Type B pancreatic cell (in vitro differentiated cells): ENCODE measurements at regions not wholly inside any gene's neighbourhood (a gene's known extent, or its start where the extent isn't known, plus 50 kb on each side); places are given as distances from the start of the nearest gene placed in this dataset.
A peak's percentile ranks its signal among the peaks of the same experiment; 100 is the strongest.

Source experiments
- DNase-seq: peaks from one replicate; pipeline ENCODE4 v3.0.0; 2021; ENCODE audit warnings: mixed read lengths; ENCODE audit not compliant: unreplicated experiment; ENCODE audit errors: extremely low spot score
- H3K27ac Mint-ChIP-seq: 2 replicates; pipeline ENCODE4 v1.8.0; 2021; ENCODE audit warnings: mild to moderate bottlenecking, mixed read lengths
- H3K27me3 Mint-ChIP-seq: 2 replicates; pipeline ENCODE4 v1.8.0; 2021; ENCODE audit warnings: mixed read lengths
- H3K36me3 Mint-ChIP-seq: 2 replicates; pipeline ENCODE4 v1.8.0; 2021; ENCODE audit warnings: mixed read lengths
- H3K4me1 Mint-ChIP-seq: one replicate; pipeline ENCODE4 v1.8.0; 2021; ENCODE audit warnings: mixed read lengths; ENCODE audit not compliant: unreplicated experiment
- H3K4me3 Mint-ChIP-seq: 2 replicates; pipeline ENCODE4 v1.8.0; 2021; ENCODE audit warnings: mild to moderate bottlenecking, mixed read lengths
- H3K9me3 Mint-ChIP-seq: 2 replicates; pipeline ENCODE4 v1.8.0; 2021; ENCODE audit warnings: mixed read lengths
- CTCF ChIP-seq: fragments of 200-600 bp; sonication (generic); conservative IDR thresholded peaks from 2 replicates; pipeline ENCODE4 v1.5.0; 2021; ENCODE audit warnings: antibody characterized with exemption, mild to moderate bottlenecking

DNA sequence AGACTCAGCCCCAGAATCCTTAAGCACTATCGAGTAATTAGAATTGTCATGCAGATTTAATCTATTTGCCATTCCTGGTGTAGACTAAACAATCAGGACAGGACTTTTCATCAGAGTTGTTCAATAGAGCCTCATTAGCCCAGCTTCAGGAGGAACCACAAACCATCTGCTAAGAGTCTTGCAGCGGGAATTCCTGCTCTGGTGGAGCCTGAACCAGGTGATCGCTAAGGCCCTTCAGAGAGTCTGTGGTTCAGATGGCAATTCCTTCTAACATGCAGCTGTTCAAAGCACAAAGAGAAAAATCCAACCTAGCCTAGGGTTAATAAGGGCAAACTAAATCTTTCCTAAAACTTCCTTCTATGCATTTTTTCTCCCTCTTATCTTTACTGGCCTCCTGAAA is 119.1 kb upstream of the CPEB2 start:
- Mint-ChIP-seq H3K4me1 (no peaks in the 10 kb centered on the region), H3K9me3 (no peaks in the 10 kb centered on the region), H3K36me3 (no peaks in the 10 kb centered on the region), H3K27ac (no peak overlapping the region), H3K27me3 (no peaks in the 10 kb centered on the region), H3K4me3 (no peak overlapping the region)
- no peak for TF ChIP-seq CTCF
- no peak for DNase-seq

DNA sequence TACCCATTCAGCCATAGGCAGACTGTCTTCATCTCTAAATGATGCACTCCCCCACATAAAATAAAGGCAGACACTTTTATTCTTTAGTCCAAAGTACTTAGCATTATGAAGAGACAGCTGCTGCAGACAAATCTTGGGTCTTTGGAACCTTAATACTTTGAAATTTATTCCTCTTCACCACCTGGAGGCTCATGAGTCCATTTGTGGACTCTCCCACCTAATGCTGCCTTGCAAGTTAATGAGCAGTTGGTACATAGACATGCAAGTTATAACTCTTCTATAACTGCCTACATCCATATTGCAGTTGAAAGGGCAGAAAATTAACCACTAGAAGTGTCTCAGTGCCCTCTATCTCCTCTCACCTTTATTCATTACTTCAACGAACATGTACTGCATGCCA is 118.6 kb upstream of the CPEB2 start:
- no peaks in the 10 kb centered on the region for H3K36me3 Mint-ChIP-seq
- TF ChIP-seq CTCF = no peak
- H3K4me3 Mint-ChIP-seq = no peak overlapping the region
- H3K4me1 Mint-ChIP-seq = no peaks in the 10 kb centered on the region
- DNase-seq = no peak
- no peaks in the 10 kb centered on the region for H3K9me3 Mint-ChIP-seq
- H3K27ac Mint-ChIP-seq = no peak overlapping the region
- no peaks in the 10 kb centered on the region for H3K27me3 Mint-ChIP-seq

- H3K4me3 Mint-ChIP-seq = peak overlapping the region; percentile 14
- no peaks in the 10 kb centered on the region for H3K36me3 Mint-ChIP-seq
- peak overlapping the region; percentile 81 for H3K27ac Mint-ChIP-seq
- TF ChIP-seq CTCF = no peak
- no peak for DNase-seq
- H3K9me3 Mint-ChIP-seq = no peaks in the 10 kb centered on the region
- no peaks in the 10 kb centered on the region for H3K4me1 Mint-ChIP-seq
- H3K27me3 Mint-ChIP-seq = no peaks in the 10 kb centered on the region
These were observed 114.3 kb upstream of the CPEB2 start for GRCh38 chr4:14887842-14888433.

GRCh38 chr4:14888790-14889572 is 113.3 kb upstream of the CPEB2 start:
- TF ChIP-seq CTCF = no peak
- H3K27me3 Mint-ChIP-seq = no peaks in the 10 kb centered on the region
- H3K9me3 Mint-ChIP-seq = no peaks in the 10 kb centered on the region
- no peaks in the 10 kb centered on the region for H3K4me1 Mint-ChIP-seq
- peak overlapping the region; percentile 81 for H3K27ac Mint-ChIP-seq
- H3K4me3 Mint-ChIP-seq = no peak overlapping the region
- H3K36me3 Mint-ChIP-seq = no peaks in the 10 kb centered on the region
- no peak for DNase-seq

DNA sequence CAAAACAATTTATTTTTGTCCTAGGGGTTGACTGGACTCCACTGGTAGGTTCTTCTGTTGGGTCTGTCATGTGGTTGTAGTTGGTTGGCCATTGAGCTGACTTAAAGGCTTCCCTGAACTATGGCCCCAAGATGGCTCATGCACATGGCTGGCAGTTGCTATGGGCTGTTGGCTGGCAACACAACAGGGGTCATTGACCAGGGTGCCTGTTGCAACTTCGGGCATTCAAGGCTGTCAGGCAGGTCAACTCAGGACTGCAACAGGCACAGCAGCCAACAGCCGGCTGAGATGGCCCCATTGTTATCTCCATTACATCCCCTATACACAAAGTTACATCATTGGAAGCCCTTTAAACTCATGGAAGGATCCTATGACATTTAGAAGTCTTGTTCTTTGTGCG is 109.7 kb upstream of the CPEB2 start:
- H3K36me3 Mint-ChIP-seq = no peaks in the 10 kb centered on the region

More for the DNA sequence above, 109.7 kb upstream of the CPEB2 start:
- no peak for TF ChIP-seq CTCF
- DNase-seq = no peak
- no peaks in the 10 kb centered on the region for H3K4me1 Mint-ChIP-seq
- H3K9me3 Mint-ChIP-seq = peaks cover 7% of the 10 kb centered on the region
- no peak overlapping the region for H3K27ac Mint-ChIP-seq
- H3K27me3 Mint-ChIP-seq = peaks cover 3% of the 10 kb centered on the region
- no peak overlapping the region for H3K4me3 Mint-ChIP-seq
